GM23338 (cell line): ENCODE measurements at regions not wholly inside any gene's neighbourhood (a gene's known extent, or its start where the extent isn't known, plus 50 kb on each side); places are given as distances from the start of the nearest gene placed in this dataset.

ENCODE experiments used
- CREB1 ChIP-seq: fragments of 250-450 bp; sonication (Bioruptor Pico); IDR thresholded peaks from 2 replicates; pipeline ENCODE4 v1.5.0; 2020; ENCODE audit warnings: low read depth, mild to moderate bottlenecking, moderate library complexity
- CTCF ChIP-seq, 2 experiments: fragments of 200-600 bp in 1 of 2; sonication (generic) in 1 of 2; conservative IDR thresholded peaks; 2 replicates each; pipeline versions ENCODE4 v1.5.1 to v1.6.1; 2016 to 2017; ENCODE audit warnings: antibody characterized with exemption in 2 of 2, low read depth in 2 of 2, mild to moderate bottlenecking in 2 of 2, moderate library complexity in 1 of 2
- ETS1 ChIP-seq: IDR thresholded peaks from 2 replicates; pipeline ENCODE4 v1.6.1; 2016; ENCODE audit warnings: antibody characterized with exemption
- EZH2 ChIP-seq: fragments of 200-600 bp; sonication (generic); IDR thresholded peaks from one replicate; pipeline ENCODE4 v1.8.0; 2017; ENCODE audit warnings: antibody characterized with exemption, mild to moderate bottlenecking, low read depth; ENCODE audit not compliant: unreplicated experiment
- EZH2phosphoT487 ChIP-seq: fragments of 200-600 bp; sonication (generic); IDR thresholded peaks from one replicate; pipeline ENCODE4 v1.8.1; 2018; ENCODE audit warnings: antibody characterized with exemption; ENCODE audit not compliant: unreplicated experiment
- JUNB ChIP-seq: IDR thresholded peaks from one replicate; pipeline ENCODE4 v1.6.1; 2016; ENCODE audit warnings: antibody characterized with exemption; ENCODE audit not compliant: unreplicated experiment
- POLR2AphosphoS5 ChIP-seq: IDR thresholded peaks from 2 replicates; pipeline ENCODE4 v1.6.1; 2016; ENCODE audit warnings: antibody characterized with exemption, low read depth
- REST ChIP-seq: IDR thresholded peaks from one replicate; pipeline ENCODE4 v1.6.1; 2018; ENCODE audit warnings: antibody characterized with exemption; ENCODE audit not compliant: unreplicated experiment
- ZNF331 ChIP-seq: fragments of 250-450 bp; sonication (Bioruptor Pico); IDR thresholded peaks from 2 replicates; pipeline ENCODE4 v1.5.0; 2020; ENCODE audit warnings: low read depth, mild to moderate bottlenecking, moderate library complexity

GRCh38 chr5:158308429-158309025 is 449.6 kb upstream of the CLINT1 start:
- TF ChIP-seq CTCF (conservative IDR thresholded peaks at IDR 0.05; ENCODE audit: low read depth in 2 of 2), result no peak
- TF ChIP-seq ZNF331 (CRISPR knock-in tag), result no peak
- TF ChIP-seq POLR2AphosphoS5, result no peak
- TF ChIP-seq REST, result no peak
- TF ChIP-seq JUNB, result no peak
- no peak for TF ChIP-seq EZH2
- TF ChIP-seq CREB1 (CRISPR knock-in tag), result no peak
- TF ChIP-seq EZH2phosphoT487, result no peak
- no peak for TF ChIP-seq ETS1
